Prostate gland (tissue), 2 donors: ENCODE measurements at regions not wholly inside any gene's neighbourhood (a gene's known extent, or its start where the extent isn't known, plus 50 kb on each side); places are given as distances from the start of the nearest gene placed in this dataset.

Experiments
- CTCF ChIP-seq, 4 experiments: fragments of 200-600 bp in 2 of 4; fragments of 450-650 bp in 2 of 4; sonication (generic) in 2 of 4; IDR thresholded peaks; 1 replicate in 3 of 4; 2 replicates in 1 of 4; pipeline ENCODE4 v1.5.1; 2016 to 2019; ENCODE audit warnings: antibody characterized with exemption in 4 of 4, mild to moderate bottlenecking in 2 of 4, moderate library complexity in 2 of 4
- POLR2A ChIP-seq: fragments of 450-650 bp; IDR thresholded peaks from one replicate; pipeline ENCODE4 v1.6.1; 2016; ENCODE audit warnings: antibody characterized with exemption, mild to moderate bottlenecking
- POLR2AphosphoS5 ChIP-seq: sonication (generic); formaldehyde crosslinking; IDR thresholded peaks from one replicate; pipeline ENCODE4 v1.6.1; 2017; ENCODE audit warnings: antibody characterized with exemption

- TF ChIP-seq CTCF (IDR thresholded peaks at IDR 0.05) (no peak), POLR2A (no peak), POLR2AphosphoS5 (no peak)
Measured at GRCh38 chr18:34018336-34018735, 206.4 kb downstream of the NOL4 start.
